ENCODE measurements at regions not wholly inside any gene's neighbourhood (a gene's known extent, or its start where the extent isn't known, plus 50 kb on each side); places are given as distances from the start of the nearest gene placed in this dataset.

DNA sequence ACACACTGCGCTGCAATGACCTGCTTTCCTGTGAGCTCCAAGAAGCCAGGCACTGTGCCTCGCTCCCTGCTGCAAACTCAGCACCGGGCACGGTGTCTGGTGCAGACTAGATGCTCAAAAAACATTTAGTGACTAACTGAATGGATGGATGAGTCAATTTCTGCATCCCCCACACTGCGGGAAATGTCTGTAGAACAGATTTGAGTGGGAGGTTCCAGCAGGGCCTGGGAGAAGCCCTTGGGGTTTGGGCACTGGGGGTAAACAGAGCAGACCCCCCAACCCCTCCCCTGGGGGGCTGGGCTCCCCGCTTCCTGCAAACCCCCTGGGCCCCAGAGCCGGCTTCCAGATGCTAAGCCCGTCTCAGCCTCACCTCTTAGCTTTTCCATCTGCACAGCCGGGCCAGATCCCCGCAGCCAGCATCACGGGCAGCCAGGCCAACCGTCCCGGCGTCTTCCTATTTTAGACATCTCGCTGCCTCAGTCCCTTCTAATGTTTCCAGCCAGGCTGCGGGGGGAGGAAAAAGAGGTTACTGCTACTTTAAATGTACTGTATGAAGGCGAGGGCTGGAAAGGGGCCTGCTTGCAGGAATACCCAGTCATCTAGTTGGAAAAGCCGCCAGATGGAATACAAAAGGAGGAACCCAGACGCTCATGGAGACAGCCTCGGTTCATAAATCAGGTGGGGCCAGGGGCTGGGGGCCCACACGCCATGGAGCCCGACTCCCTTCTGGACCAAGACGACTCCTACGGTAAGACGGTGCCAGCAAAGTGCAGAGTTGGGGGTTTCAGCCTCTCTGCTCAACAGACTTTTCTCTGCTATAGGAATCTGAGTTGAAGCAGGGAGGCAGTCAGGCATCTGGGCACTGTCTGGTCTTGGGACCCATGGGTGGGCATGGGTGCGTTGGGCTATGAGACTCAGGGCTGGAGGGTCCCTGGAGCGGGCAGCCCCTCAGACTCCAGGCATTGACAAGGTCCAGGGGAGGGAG is 67.1 kb upstream of the GGTA1 start:
- TF ChIP-seq EZH2 (IDR thresholded peaks at IDR 0.05; ENCODE audit: insufficient read depth, low read length) (no peak), CTCF (IDR thresholded peaks at IDR 0.05; ENCODE audit: insufficient read depth, low read depth, low read length) (no peak)
- Histone ChIP-seq H3K36me3 (ENCODE audit: insufficient read depth, low read length) (no peaks in the 10 kb centered on the region), H4K20me1 (ENCODE audit: insufficient read depth, low read length) (peaks cover 12% of the 10 kb centered on the region), H3K4me2 (ENCODE audit: low read length) (peak overlapping the region; percentile 86), H3K79me2 (ENCODE audit: insufficient read depth, low read length) (no peaks in the 10 kb centered on the region), H2AFZ (ENCODE audit: low read depth, low read length) (peak overlapping the region; percentile 85), H3K4me1 (ENCODE audit: insufficient read depth, low read length) (peaks cover 38% of the 10 kb centered on the region), H3K9ac (ENCODE audit: low read length) (peak overlapping the region; percentile 77), H3K9me3 (ENCODE audit: insufficient read depth, low read depth, low read length) (no peaks in the 10 kb centered on the region), H3K27me3 (ENCODE audit: insufficient read depth, low read length) (no peaks in the 10 kb centered on the region), H3K27ac (ENCODE audit: low read depth, low read length) (peak overlapping the region; percentile 70), H3K4me3 (ENCODE audit: insufficient read depth, low read depth, low read length) (peak overlapping the region; percentile 43)
- H3K36me3 Mint-ChIP-seq (ENCODE audit: low read depth, unreplicated experiment) = peaks cover 9% of the 10 kb centered on the region
- DNase-seq (ENCODE audit: low read depth) (peak; percentile 73), FAIRE-seq (no peak)
- peak overlapping the region; percentile 60 for H3K4me3 Mint-ChIP-seq (ENCODE audit: unreplicated experiment)
- H3K27ac Mint-ChIP-seq (ENCODE audit: unreplicated experiment) = peak overlapping the region; percentile 58
- peaks cover 6% of the 10 kb centered on the region for H3K9me3 Mint-ChIP-seq (ENCODE audit: unreplicated experiment)
- H3K4me1 Mint-ChIP-seq (ENCODE audit: low read depth, unreplicated experiment) = peaks cover 36% of the 10 kb centered on the region
- peaks cover 23% of the 10 kb centered on the region for H3K27me3 Mint-ChIP-seq (ENCODE audit: low read depth, unreplicated experiment)

- Histone ChIP-seq H3K4me3 (ENCODE audit: insufficient read depth, low read depth, low read length) (peak overlapping the region; percentile 43), H3K9ac (ENCODE audit: low read length) (peak overlapping the region; percentile 77), H2AFZ (ENCODE audit: low read depth, low read length) (peak overlapping the region; percentile 85), H3K4me2 (ENCODE audit: low read length) (peak overlapping the region; percentile 86), H3K27ac (ENCODE audit: low read depth, low read length) (peak overlapping the region; percentile 70), H3K27me3 (ENCODE audit: insufficient read depth, low read length) (no peaks in the 10 kb centered on the region), H3K36me3 (ENCODE audit: insufficient read depth, low read length) (no peaks in the 10 kb centered on the region), H3K4me1 (ENCODE audit: insufficient read depth, low read length) (peaks cover 38% of the 10 kb centered on the region), H3K9me3 (ENCODE audit: insufficient read depth, low read depth, low read length) (no peaks in the 10 kb centered on the region), H4K20me1 (ENCODE audit: insufficient read depth, low read length) (peaks cover 12% of the 10 kb centered on the region), H3K79me2 (ENCODE audit: insufficient read depth, low read length) (no peaks in the 10 kb centered on the region)
- FAIRE-seq (no peak), DNase-seq (ENCODE audit: low read depth) (no peak)
- peaks cover 31% of the 10 kb centered on the region for H3K4me1 Mint-ChIP-seq (ENCODE audit: low read depth, unreplicated experiment)
- H3K4me3 Mint-ChIP-seq (ENCODE audit: unreplicated experiment) = peak overlapping the region; percentile 73
- no peak for TF ChIP-seq EZH2 (IDR thresholded peaks at IDR 0.05; ENCODE audit: insufficient read depth, low read length)
- TF ChIP-seq CTCF (IDR thresholded peaks at IDR 0.05; ENCODE audit: insufficient read depth, low read depth, low read length) = no peak
- H3K27me3 Mint-ChIP-seq (ENCODE audit: low read depth, unreplicated experiment) = peaks cover 26% of the 10 kb centered on the region
- H3K27ac Mint-ChIP-seq (ENCODE audit: unreplicated experiment) = peak overlapping the region; percentile 41
- H3K36me3 Mint-ChIP-seq (ENCODE audit: low read depth, unreplicated experiment) = peaks cover 4% of the 10 kb centered on the region
- H3K9me3 Mint-ChIP-seq (ENCODE audit: unreplicated experiment) = peaks cover 6% of the 10 kb centered on the region
Measured at GRCh38 chr9:121567500-121568342, 68.1 kb upstream of the GGTA1 start.

Data from astrocyte (in vitro differentiated cells and primary cell).